ENCODE measurements at regions not wholly inside any gene's neighbourhood (a gene's known extent, or its start where the extent isn't known, plus 50 kb on each side); places are given as distances from the start of the nearest gene placed in this dataset.
A peak's percentile ranks its signal among the peaks of the same experiment; 100 is the strongest.

DNA sequence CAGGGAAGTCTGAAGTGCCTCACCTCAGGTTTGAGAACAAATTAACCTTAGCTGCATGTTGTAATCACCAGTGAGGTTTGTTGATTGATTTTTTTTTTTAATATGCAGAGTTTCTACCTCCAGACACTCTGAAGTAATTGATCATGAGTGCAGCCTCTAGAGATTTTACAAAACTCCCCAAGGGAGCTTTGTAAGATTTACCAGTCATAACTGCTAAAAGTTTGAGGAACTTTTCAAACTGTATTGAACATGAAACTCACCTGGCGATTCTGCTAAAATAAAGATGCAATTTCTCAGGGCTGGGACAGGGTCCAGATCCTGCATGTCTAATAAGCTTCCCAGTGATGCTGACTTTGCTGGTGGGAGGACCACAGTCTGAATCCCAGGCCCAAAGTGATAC is 339.6 kb upstream of the DCC start:
- intact Hi-C loops (cut with micrococcal nuclease) = no loop called here
- no peak overlapping the region for H3K4me3 ChIP-seq (ENCODE audit: low read length in 2 of 2)
- H3K9me3 ChIP-seq (ENCODE audit: control insufficient read depth in 1 of 2, low read length in 2 of 2) = no peaks in the 10 kb centered on the region
- no peak overlapping the region for H3K27ac ChIP-seq (ENCODE audit: low read depth, low read length)
- H3K4me3 Mint-ChIP-seq = no peak overlapping the region
- H3K27me3 Mint-ChIP-seq = no peaks in the 10 kb centered on the region
- no peaks in the 10 kb centered on the region for H3K4me1 ChIP-seq (ENCODE audit: insufficient read depth, low read length)
- no peaks in the 10 kb centered on the region for H3K4me1 Mint-ChIP-seq
- H3K9me3 Mint-ChIP-seq = peaks cover 0 to 6% (median 1%) of the 10 kb centered on the region in 8 donors
- POLR2A ChIA-PET (ENCODE audit: partially characterized antibody) = no interaction called here
- H3K36me3 ChIP-seq (ENCODE audit: insufficient read depth, low read length) = no peaks in the 10 kb centered on the region
- CTCF ChIA-PET (ENCODE audit: partially characterized antibody) = no interaction called here
- DNase-seq = no peak
- H3K27me3 ChIP-seq (ENCODE audit: insufficient read depth, low read length) = no peaks in the 10 kb centered on the region
- no peak overlapping the region for H3K27ac Mint-ChIP-seq
- no peaks in the 10 kb centered on the region for H3K36me3 Mint-ChIP-seq

DNA sequence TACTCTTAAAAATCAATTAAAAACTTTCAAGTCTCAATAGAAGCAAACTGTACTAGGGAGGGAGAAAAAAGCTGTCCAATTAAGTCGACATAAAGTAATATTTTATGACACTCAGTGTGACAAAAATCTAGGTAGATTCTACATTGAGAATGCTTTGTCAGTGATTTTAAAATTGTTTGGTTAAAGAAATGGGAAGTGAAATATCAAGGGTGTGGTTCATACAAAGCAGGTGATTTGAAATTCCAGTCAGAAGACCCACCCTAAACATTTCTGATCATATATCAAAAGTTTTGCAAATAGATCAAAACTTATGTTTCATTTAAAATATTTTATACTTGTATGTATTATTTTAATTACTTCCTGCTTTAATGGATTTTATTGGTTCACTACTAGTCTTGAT is 338.9 kb upstream of the DCC start:
- H3K27me3 ChIP-seq (ENCODE audit: insufficient read depth, low read length) = no peaks in the 10 kb centered on the region
- H3K4me3 Mint-ChIP-seq = no peak overlapping the region
- peaks cover 0 to 6% (median 1%) of the 10 kb centered on the region in 8 donors for H3K9me3 Mint-ChIP-seq
- no peaks in the 10 kb centered on the region for H3K36me3 ChIP-seq (ENCODE audit: insufficient read depth, low read length)
- ChIA-PET CTCF (ENCODE audit: partially characterized antibody) (no interaction called here), POLR2A (ENCODE audit: partially characterized antibody) (no interaction called here)
- H3K27ac Mint-ChIP-seq = no peak overlapping the region
- H3K4me1 Mint-ChIP-seq = no peaks in the 10 kb centered on the region
- H3K9me3 ChIP-seq (ENCODE audit: control insufficient read depth in 1 of 2, low read length in 2 of 2) = no peaks in the 10 kb centered on the region
- no peaks in the 10 kb centered on the region for H3K36me3 Mint-ChIP-seq
- DNase-seq = no peak
- no peaks in the 10 kb centered on the region for H3K4me1 ChIP-seq (ENCODE audit: insufficient read depth, low read length)
- no peaks in the 10 kb centered on the region for H3K27me3 Mint-ChIP-seq
- intact Hi-C loops (cut with micrococcal nuclease) = no loop called here
- no peak overlapping the region for H3K4me3 ChIP-seq (ENCODE audit: low read length in 2 of 2)
- no peak overlapping the region for H3K27ac ChIP-seq (ENCODE audit: low read depth, low read length)

DNA sequence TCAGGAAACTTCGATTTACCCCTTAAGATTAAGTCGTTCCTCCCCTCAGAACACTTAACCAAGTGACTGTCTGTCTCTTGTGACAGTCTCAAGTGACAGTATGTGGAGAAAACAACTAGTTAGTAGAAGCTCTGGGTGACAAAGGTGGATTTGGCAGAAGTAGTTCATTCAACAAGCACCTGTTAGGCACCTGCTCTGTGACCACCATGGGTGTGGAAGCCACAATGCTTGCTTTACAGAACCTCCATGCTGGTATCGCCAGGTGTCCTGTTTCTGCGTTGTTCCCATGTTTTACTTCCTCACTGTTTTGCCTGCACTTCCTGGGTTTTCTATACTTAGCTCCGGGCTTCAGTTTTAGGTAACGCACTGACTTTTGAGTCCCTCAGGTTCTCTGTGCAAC is 337.4 kb upstream of the DCC start:
- Mint-ChIP-seq H3K27me3 (no peaks in the 10 kb centered on the region), H3K27ac (no peak overlapping the region), H3K9me3 (peaks cover 0 to 8% (median 1%) of the 10 kb centered on the region in 8 donors), H3K36me3 (no peaks in the 10 kb centered on the region), H3K4me1 (no peaks in the 10 kb centered on the region), H3K4me3 (no peak overlapping the region)
- ChIA-PET CTCF (ENCODE audit: partially characterized antibody) (no interaction called here), POLR2A (ENCODE audit: partially characterized antibody) (no interaction called here)
- H3K4me3 ChIP-seq (ENCODE audit: low read length in 2 of 2) = no peak overlapping the region
- no peaks in the 10 kb centered on the region for H3K9me3 ChIP-seq (ENCODE audit: control insufficient read depth in 1 of 2, low read length in 2 of 2)
- H3K27me3 ChIP-seq (ENCODE audit: insufficient read depth, low read length) = no peaks in the 10 kb centered on the region
- no peak for DNase-seq
- no peak overlapping the region for H3K27ac ChIP-seq (ENCODE audit: low read depth, low read length)
- no peaks in the 10 kb centered on the region for H3K4me1 ChIP-seq (ENCODE audit: insufficient read depth, low read length)
- intact Hi-C loops (cut with micrococcal nuclease) = no loop called here
- no peaks in the 10 kb centered on the region for H3K36me3 ChIP-seq (ENCODE audit: insufficient read depth, low read length)

DNA sequence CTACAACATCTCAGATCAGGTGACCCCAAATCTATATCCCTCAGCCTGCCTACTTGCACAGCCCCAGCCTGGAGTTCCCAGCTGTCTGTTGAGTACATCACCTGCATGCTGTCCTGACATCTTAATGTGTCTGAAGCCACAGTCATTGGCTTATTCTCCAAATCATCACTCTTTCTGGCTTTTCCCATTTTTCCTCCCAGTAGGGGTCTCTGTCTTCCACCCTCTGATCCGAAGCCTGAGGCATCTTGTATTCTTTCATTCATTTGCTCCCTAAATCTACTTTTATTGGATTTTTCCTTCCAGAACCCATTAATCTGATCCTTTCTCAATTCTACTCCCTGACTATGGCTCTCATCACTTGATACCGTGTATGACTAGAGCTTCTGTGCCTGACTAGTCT is 332.9 kb upstream of the DCC start:
- H3K4me1 Mint-ChIP-seq = no peaks in the 10 kb centered on the region
- H3K36me3 Mint-ChIP-seq = no peaks in the 10 kb centered on the region
- no peak overlapping the region for H3K27ac ChIP-seq (ENCODE audit: low read depth, low read length)
- peak overlapping the region in 1 of 8 donors; percentile 50 for H3K4me3 Mint-ChIP-seq
- ChIA-PET CTCF (ENCODE audit: partially characterized antibody) (no interaction called here), POLR2A (ENCODE audit: partially characterized antibody) (no interaction called here)
- no peaks in the 10 kb centered on the region for H3K9me3 ChIP-seq (ENCODE audit: control insufficient read depth in 1 of 2, low read length in 2 of 2)
- H3K36me3 ChIP-seq (ENCODE audit: insufficient read depth, low read length) = no peaks in the 10 kb centered on the region
- H3K4me3 ChIP-seq (ENCODE audit: low read length in 2 of 2) = no peak overlapping the region
- peaks cover 0 to 4% (median 1%) of the 10 kb centered on the region in 8 donors for H3K9me3 Mint-ChIP-seq
- no peak overlapping the region for H3K27ac Mint-ChIP-seq
- H3K4me1 ChIP-seq (ENCODE audit: insufficient read depth, low read length) = no peaks in the 10 kb centered on the region
- H3K27me3 Mint-ChIP-seq = no peaks in the 10 kb centered on the region
- no peak for DNase-seq
- no peaks in the 10 kb centered on the region for H3K27me3 ChIP-seq (ENCODE audit: insufficient read depth, low read length)
- intact Hi-C loops (cut with micrococcal nuclease) = no loop called here

DNA sequence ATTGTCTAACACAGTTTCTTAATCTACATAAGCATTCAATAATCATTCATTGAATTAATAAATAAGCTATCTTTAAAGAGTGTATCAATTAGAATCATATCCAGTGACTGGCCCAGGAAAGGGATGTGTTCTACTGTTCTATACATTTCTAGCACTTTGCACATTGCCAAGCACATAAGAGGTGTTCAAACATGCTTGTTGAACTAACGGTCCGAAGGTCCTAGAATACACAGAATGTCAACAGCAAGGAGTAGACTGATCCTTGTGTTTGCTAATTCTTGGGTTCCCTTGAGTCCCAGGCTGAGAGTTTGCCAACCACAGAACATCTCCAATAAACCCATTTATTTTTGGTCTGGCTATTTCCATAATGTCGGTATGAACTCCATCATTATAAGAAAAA is 331.7 kb upstream of the DCC start:
- H3K27ac ChIP-seq (ENCODE audit: low read depth, low read length) = no peak overlapping the region
- H3K36me3 ChIP-seq (ENCODE audit: insufficient read depth, low read length) = no peaks in the 10 kb centered on the region
- H3K4me3 Mint-ChIP-seq = no peak overlapping the region
- H3K9me3 Mint-ChIP-seq = peaks cover 0 to 4% (median 1%) of the 10 kb centered on the region in 8 donors
- H3K4me3 ChIP-seq (ENCODE audit: low read length in 2 of 2) = no peak overlapping the region
- CTCF ChIA-PET (ENCODE audit: partially characterized antibody) = no interaction called here
- POLR2A ChIA-PET (ENCODE audit: partially characterized antibody) = no interaction called here
- no peaks in the 10 kb centered on the region for H3K27me3 Mint-ChIP-seq
- H3K27ac Mint-ChIP-seq = no peak overlapping the region
- no peak for DNase-seq
- no peaks in the 10 kb centered on the region for H3K9me3 ChIP-seq (ENCODE audit: control insufficient read depth in 1 of 2, low read length in 2 of 2)
- intact Hi-C loops (cut with micrococcal nuclease) = no loop called here
- no peaks in the 10 kb centered on the region for H3K27me3 ChIP-seq (ENCODE audit: insufficient read depth, low read length)
- H3K36me3 Mint-ChIP-seq = no peaks in the 10 kb centered on the region
- no peaks in the 10 kb centered on the region for H3K4me1 ChIP-seq (ENCODE audit: insufficient read depth, low read length)
- no peaks in the 10 kb centered on the region for H3K4me1 Mint-ChIP-seq

DNA sequence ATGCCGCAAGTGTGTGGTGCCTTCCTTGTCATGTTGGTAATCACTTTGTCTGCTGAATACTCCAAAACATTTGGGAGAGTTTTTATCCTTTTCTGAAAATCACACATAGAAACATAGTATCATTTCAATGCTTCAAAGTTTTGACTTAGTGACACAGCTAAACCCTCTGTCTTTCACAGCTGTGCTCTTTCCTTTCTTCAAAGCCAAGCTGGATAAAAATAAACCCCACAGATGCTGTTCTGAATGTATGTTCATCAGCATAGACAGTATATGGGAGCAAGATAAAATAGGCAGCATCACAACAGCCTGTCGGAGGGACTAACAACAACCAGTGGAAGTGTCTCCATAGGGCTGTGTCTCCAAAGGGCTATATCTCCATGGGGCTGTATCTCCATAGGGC is 331.3 kb upstream of the DCC start:
- CTCF ChIA-PET (ENCODE audit: partially characterized antibody) = no interaction called here
- H3K36me3 Mint-ChIP-seq = no peaks in the 10 kb centered on the region
- Histone ChIP-seq H3K36me3 (ENCODE audit: insufficient read depth, low read length) (no peaks in the 10 kb centered on the region), H3K27ac (ENCODE audit: low read depth, low read length) (no peak overlapping the region), H3K4me1 (ENCODE audit: insufficient read depth, low read length) (no peaks in the 10 kb centered on the region), H3K27me3 (ENCODE audit: insufficient read depth, low read length) (no peaks in the 10 kb centered on the region), H3K9me3 (ENCODE audit: control insufficient read depth in 1 of 2, low read length in 2 of 2) (no peaks in the 10 kb centered on the region), H3K4me3 (ENCODE audit: low read length in 2 of 2) (no peak overlapping the region)
- H3K9me3 Mint-ChIP-seq = peaks cover 0 to 4% (median 1%) of the 10 kb centered on the region in 8 donors
- H3K27ac Mint-ChIP-seq = no peak overlapping the region
- no peak overlapping the region for H3K4me3 Mint-ChIP-seq
- H3K27me3 Mint-ChIP-seq = no peaks in the 10 kb centered on the region
- DNase-seq = no peak
- POLR2A ChIA-PET (ENCODE audit: partially characterized antibody) = no interaction called here
- H3K4me1 Mint-ChIP-seq = no peaks in the 10 kb centered on the region
- intact Hi-C loops (cut with micrococcal nuclease) = no loop called here

DNA sequence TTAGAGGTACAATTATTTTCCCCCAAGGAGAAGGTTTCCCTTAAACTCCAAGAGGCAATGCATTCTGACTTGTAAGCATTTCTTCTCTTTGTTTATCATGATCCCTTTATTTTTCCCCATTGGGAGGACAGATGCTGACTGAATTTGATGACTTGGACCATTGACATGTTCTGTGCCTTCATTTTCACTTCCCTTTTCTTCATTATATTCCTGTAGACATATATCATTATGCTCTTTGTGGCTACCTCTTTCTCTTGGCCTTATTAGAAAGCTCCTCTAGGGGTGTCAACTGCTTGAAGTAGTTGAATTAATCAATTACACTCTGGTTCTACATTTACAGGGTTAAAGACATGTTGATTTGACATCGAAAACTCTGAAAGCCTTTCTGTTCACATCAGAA is 330.0 kb upstream of the DCC start:
- no peaks in the 10 kb centered on the region for H3K9me3 ChIP-seq (ENCODE audit: control insufficient read depth in 1 of 2, low read length in 2 of 2)
- no peaks in the 10 kb centered on the region for H3K36me3 Mint-ChIP-seq
- CTCF ChIA-PET (ENCODE audit: partially characterized antibody) = no interaction called here
- H3K36me3 ChIP-seq (ENCODE audit: insufficient read depth, low read length) = no peaks in the 10 kb centered on the region
- H3K27ac Mint-ChIP-seq = no peak overlapping the region
- H3K4me1 Mint-ChIP-seq = no peaks in the 10 kb centered on the region
- no peak overlapping the region for H3K4me3 ChIP-seq (ENCODE audit: low read length in 2 of 2)
- peaks cover 0 to 5% (median under 1%) of the 10 kb centered on the region in 8 donors for H3K9me3 Mint-ChIP-seq
- intact Hi-C loops (cut with micrococcal nuclease) = no loop called here
- no peak overlapping the region for H3K4me3 Mint-ChIP-seq
- no peak overlapping the region for H3K27ac ChIP-seq (ENCODE audit: low read depth, low read length)
- H3K27me3 Mint-ChIP-seq = no peaks in the 10 kb centered on the region
- POLR2A ChIA-PET (ENCODE audit: partially characterized antibody) = no interaction called here
- H3K27me3 ChIP-seq (ENCODE audit: insufficient read depth, low read length) = no peaks in the 10 kb centered on the region
- DNase-seq = no peak
- no peaks in the 10 kb centered on the region for H3K4me1 ChIP-seq (ENCODE audit: insufficient read depth, low read length)

DNA sequence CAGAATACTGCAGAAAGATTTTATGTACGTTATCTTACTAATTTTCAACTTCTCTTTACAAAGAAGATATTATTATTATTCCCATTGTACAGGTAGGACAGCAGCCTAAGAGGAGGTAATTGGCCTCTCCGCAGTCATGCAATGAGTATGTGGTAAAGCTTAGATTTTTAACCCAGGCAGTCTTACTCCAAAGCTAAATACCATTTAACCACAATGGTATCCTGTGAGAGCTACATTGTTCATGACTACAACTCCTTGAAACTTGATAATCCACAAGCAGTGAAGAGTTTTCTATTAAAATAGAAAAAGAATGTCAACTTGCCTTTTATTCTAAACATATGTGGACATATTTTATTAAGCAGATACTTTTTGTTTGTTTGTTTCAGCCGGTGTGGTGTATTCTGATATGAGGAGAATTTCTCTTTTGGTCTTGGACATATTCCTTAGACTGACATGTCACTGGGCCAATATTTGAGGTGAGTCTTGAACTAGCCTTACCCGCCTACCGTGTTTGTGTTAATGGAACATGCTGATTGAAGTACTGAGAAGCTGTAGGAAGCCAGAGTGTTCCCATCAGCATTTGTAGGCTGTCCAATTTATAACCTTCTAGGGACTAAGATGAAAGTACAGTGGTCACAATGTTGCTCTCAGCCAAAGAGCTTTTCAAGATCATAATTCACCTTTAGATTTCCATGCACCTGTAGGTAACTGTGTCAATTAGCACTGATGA is 293.9 kb upstream of the DCC start:
- no peaks in the 10 kb centered on the region for H3K27me3 ChIP-seq (ENCODE audit: insufficient read depth, low read length)
- no peak for DNase-seq
- Mint-ChIP-seq H3K9me3 (peaks cover 0 to 7% (median 2%) of the 10 kb centered on the region in 8 donors), H3K4me3 (no peak overlapping the region), H3K27ac (no peak overlapping the region), H3K27me3 (no peaks in the 10 kb centered on the region), H3K4me1 (no peaks in the 10 kb centered on the region), H3K36me3 (no peaks in the 10 kb centered on the region)
- no peak overlapping the region for H3K27ac ChIP-seq (ENCODE audit: low read depth, low read length)
- H3K9me3 ChIP-seq (ENCODE audit: control insufficient read depth in 1 of 2, low read length in 2 of 2) = no peaks in the 10 kb centered on the region
- CTCF ChIA-PET (ENCODE audit: partially characterized antibody) = no interaction called here
- intact Hi-C loops (cut with micrococcal nuclease) = no loop called here
- no peaks in the 10 kb centered on the region for H3K36me3 ChIP-seq (ENCODE audit: insufficient read depth, low read length)
- no peaks in the 10 kb centered on the region for H3K4me1 ChIP-seq (ENCODE audit: insufficient read depth, low read length)
- no peak overlapping the region for H3K4me3 ChIP-seq (ENCODE audit: low read length in 2 of 2)
- POLR2A ChIA-PET (ENCODE audit: partially characterized antibody) = no interaction called here
